ENCODE measurements at regions not wholly inside any gene's neighbourhood (a gene's known extent, or its start where the extent isn't known, plus 50 kb on each side); places are given as distances from the start of the nearest gene placed in this dataset.

- no peak overlapping the region for H3K4me3 ChIP-seq (ENCODE audit: low read depth, poor library complexity, severe bottlenecking)
- TF ChIP-seq POLR2A (IDR thresholded peaks at IDR 0.05) = no peak
- TF ChIP-seq CTCF (IDR thresholded peaks at IDR 0.05) = no peak
- intact Hi-C loops (cut with DNase I; ENCODE audit: low total_unique reads) = no loop called here
- no peak for DNase-seq (ENCODE audit: low spot score in 2 of 2)
- WGBS, 2 donors = 75 to 86% methylated on average over 8 of the region's 8 CpGs
Measured at GRCh38 chr3:55332176-55332575, 154.9 kb downstream of the WNT5A start.

GRCh38 chr3:55331524-55331923 lies 155.6 kb downstream of the WNT5A start:
- H3K4me3 ChIP-seq (ENCODE audit: low read depth, poor library complexity, severe bottlenecking) = no peak overlapping the region
- intact Hi-C loops (cut with DNase I; ENCODE audit: low total_unique reads) = no loop called here
- TF ChIP-seq CTCF (IDR thresholded peaks at IDR 0.05) = no peak
- TF ChIP-seq POLR2A (IDR thresholded peaks at IDR 0.05) = no peak
- WGBS, 2 donors = 87 to 88% methylated on average over 2 of the region's 2 CpGs
- no peak for DNase-seq (ENCODE audit: low spot score in 2 of 2)

- intact Hi-C loops (cut with DNase I; ENCODE audit: low total_unique reads) = no loop called here
- no peak overlapping the region for H3K4me3 ChIP-seq (ENCODE audit: low read depth, poor library complexity, severe bottlenecking)
- 41 to 62% methylated on average over 3 of the region's 3 CpGs for WGBS, 2 donors
- TF ChIP-seq POLR2A (IDR thresholded peaks at IDR 0.05) (no peak), CTCF (IDR thresholded peaks at IDR 0.05) (no peak)
- DNase-seq (ENCODE audit: low spot score in 2 of 2) = no peak
Measured at GRCh38 chr3:55330756-55331155, 156.3 kb downstream of the WNT5A start.

GRCh38 chr3:55330355-55330754 lies 156.8 kb downstream of the WNT5A start:
- no peak overlapping the region for H3K4me3 ChIP-seq (ENCODE audit: low read depth, poor library complexity, severe bottlenecking)
- no peak for DNase-seq (ENCODE audit: low spot score in 2 of 2)
- WGBS, 2 donors = 24 to 25% methylated on average over 4 of the region's 4 CpGs
- intact Hi-C loops (cut with DNase I; ENCODE audit: low total_unique reads) = no loop called here
- no peak for TF ChIP-seq POLR2A (IDR thresholded peaks at IDR 0.05)
- TF ChIP-seq CTCF (IDR thresholded peaks at IDR 0.05) = no peak

GRCh38 chr3:55329849-55330248 lies 157.3 kb downstream of the WNT5A start:
- H3K4me3 ChIP-seq (ENCODE audit: low read depth, poor library complexity, severe bottlenecking) = no peak overlapping the region
- intact Hi-C loops (cut with DNase I; ENCODE audit: low total_unique reads) = no loop called here
- no peak for DNase-seq (ENCODE audit: low spot score in 2 of 2)
- WGBS, 2 donors = 62 to 80% methylated on average over 1 of the region's 1 CpG
- TF ChIP-seq CTCF (IDR thresholded peaks at IDR 0.05) = no peak
- TF ChIP-seq POLR2A (IDR thresholded peaks at IDR 0.05) = no peak

GRCh38 chr3:55327131-55327920 lies 159.8 kb downstream of the WNT5A start:
- no peak for DNase-seq (ENCODE audit: low spot score in 2 of 2)
- no peak overlapping the region for H3K4me3 ChIP-seq (ENCODE audit: low read depth, poor library complexity, severe bottlenecking)
- 60 to 84% methylated on average over 2 of the region's 2 CpGs for WGBS, 2 donors
- TF ChIP-seq POLR2A (IDR thresholded peaks at IDR 0.05) (no peak), CTCF (IDR thresholded peaks at IDR 0.05) (no peak)
- intact Hi-C loops (cut with DNase I; ENCODE audit: low total_unique reads) = no loop called here

Measured in lower leg skin (tissue), 4 donors.